ENCODE measurements at regions not wholly inside any gene's neighbourhood (a gene's known extent, or its start where the extent isn't known, plus 50 kb on each side); places are given as distances from the start of the nearest gene placed in this dataset.

- POLR2A ChIA-PET = no interaction called here
- H3K27ac ChIP-seq (ENCODE audit: low read length) = no peak overlapping the region
These were observed 256.3 kb downstream of the CDH10 start for GRCh38 chr5:24388448-24388847.

GRCh38 chr5:24389968-24390367 lies 254.8 kb downstream of the CDH10 start:
- H3K27ac Mint-ChIP-seq = no peak overlapping the region
- ATAC-seq (replicated peaks in 1 of 4) = no peak
- no peaks in the 10 kb centered on the region for H3K36me3 ChIP-seq (ENCODE audit: control insufficient read depth in 2 of 2, extremely low read depth in 1 of 2, insufficient read depth in 1 of 2, low read length in 1 of 2)
- no peak overlapping the region for H3K4me3 Mint-ChIP-seq
- no peaks in the 10 kb centered on the region for H3K4me1 ChIP-seq (ENCODE audit: control insufficient read depth in 1 of 2, extremely low read depth in 1 of 2, insufficient read depth in 2 of 2, low read length in 2 of 2)
- H3K9me3 ChIP-seq = peaks cover 2% of the 10 kb centered on the region
- no peaks in the 10 kb centered on the region for H3K36me3 Mint-ChIP-seq
- ChIA-PET POLR2A (no interaction called here), CTCF (no interaction called here)
- no peaks in the 10 kb centered on the region for H3K27me3 ChIP-seq (replicated peaks in 1 of 2; ENCODE audit: control insufficient read depth in 2 of 2, extremely low read depth in 1 of 2, insufficient read depth in 2 of 2, low read length in 1 of 2)
- H3K9me3 Mint-ChIP-seq = peaks cover 0 to 27% (median 12%) of the 10 kb centered on the region in 3 donors
- H3K4me3 ChIP-seq (ENCODE audit: control insufficient read depth in 1 of 2, extremely low read depth in 1 of 2, low read length in 1 of 2) = no peak overlapping the region
- no peak for DNase-seq
- H3K4me1 Mint-ChIP-seq = no peaks in the 10 kb centered on the region
- 67% methylated on average over 2 of the region's 4 CpGs for WGBS (ENCODE audit: insufficient coverage)
- H3K27ac ChIP-seq (ENCODE audit: low read length) = no peak overlapping the region
- no peaks in the 10 kb centered on the region for H3K27me3 Mint-ChIP-seq

More at GRCh38 chr5:24388448-24388847, 256.3 kb downstream of the CDH10 start:
- Mint-ChIP-seq H3K4me1 (no peaks in the 10 kb centered on the region), H3K27me3 (no peaks in the 10 kb centered on the region), H3K27ac (no peak overlapping the region), H3K36me3 (no peaks in the 10 kb centered on the region), H3K9me3 (peaks cover 0 to 18% (median 14%) of the 10 kb centered on the region in 3 donors), H3K4me3 (no peak overlapping the region)
- CTCF ChIA-PET = no interaction called here
- Histone ChIP-seq H3K4me3 (ENCODE audit: control insufficient read depth in 1 of 2, extremely low read depth in 1 of 2, low read length in 1 of 2) (no peak overlapping the region), H3K9me3 (peaks cover 2% of the 10 kb centered on the region), H3K4me1 (ENCODE audit: control insufficient read depth in 1 of 2, extremely low read depth in 1 of 2, insufficient read depth in 2 of 2, low read length in 2 of 2) (no peaks in the 10 kb centered on the region), H3K36me3 (ENCODE audit: control insufficient read depth in 2 of 2, extremely low read depth in 1 of 2, insufficient read depth in 1 of 2, low read length in 1 of 2) (no peaks in the 10 kb centered on the region), H3K27me3 (replicated peaks in 1 of 2; ENCODE audit: control insufficient read depth in 2 of 2, extremely low read depth in 1 of 2, insufficient read depth in 2 of 2, low read length in 1 of 2) (no peaks in the 10 kb centered on the region)
- 71% methylated on average over 5 of the region's 5 CpGs for WGBS (ENCODE audit: insufficient coverage)
- DNase-seq (no peak), ATAC-seq (replicated peaks in 1 of 4) (no peak)

GRCh38 chr5:24391816-24392215 lies 253.0 kb downstream of the CDH10 start:
- H3K27ac Mint-ChIP-seq = no peak overlapping the region
- H3K27ac ChIP-seq (ENCODE audit: low read length) = no peak overlapping the region
- ChIA-PET POLR2A (no interaction called here), CTCF (no interaction called here)
- ATAC-seq (replicated peaks in 1 of 4) (no peak), DNase-seq (no peak)
- no peaks in the 10 kb centered on the region for H3K36me3 Mint-ChIP-seq
- no peaks in the 10 kb centered on the region for H3K36me3 ChIP-seq (ENCODE audit: control insufficient read depth in 2 of 2, extremely low read depth in 1 of 2, insufficient read depth in 1 of 2, low read length in 1 of 2)
- no peaks in the 10 kb centered on the region for H3K27me3 ChIP-seq (replicated peaks in 1 of 2; ENCODE audit: control insufficient read depth in 2 of 2, extremely low read depth in 1 of 2, insufficient read depth in 2 of 2, low read length in 1 of 2)
- H3K4me3 ChIP-seq (ENCODE audit: control insufficient read depth in 1 of 2, extremely low read depth in 1 of 2, low read length in 1 of 2) = no peak overlapping the region
- peaks cover 3 to 31% (median 11%) of the 10 kb centered on the region in 3 donors for H3K9me3 Mint-ChIP-seq
- H3K4me3 Mint-ChIP-seq = no peak overlapping the region
- no peaks in the 10 kb centered on the region for H3K4me1 ChIP-seq (ENCODE audit: control insufficient read depth in 1 of 2, extremely low read depth in 1 of 2, insufficient read depth in 2 of 2, low read length in 2 of 2)
- no peaks in the 10 kb centered on the region for H3K4me1 Mint-ChIP-seq
- peaks cover 2% of the 10 kb centered on the region for H3K9me3 ChIP-seq
- H3K27me3 Mint-ChIP-seq = no peaks in the 10 kb centered on the region
- WGBS (ENCODE audit: insufficient coverage) = 80% methylated on average over 5 of the region's 7 CpGs

- POLR2A ChIA-PET = no interaction called here
- Histone ChIP-seq H3K4me1 (ENCODE audit: control insufficient read depth in 1 of 2, extremely low read depth in 1 of 2, insufficient read depth in 2 of 2, low read length in 2 of 2) (no peaks in the 10 kb centered on the region), H3K27me3 (replicated peaks in 1 of 2; ENCODE audit: control insufficient read depth in 2 of 2, extremely low read depth in 1 of 2, insufficient read depth in 2 of 2, low read length in 1 of 2) (no peaks in the 10 kb centered on the region), H3K9me3 (no peaks in the 10 kb centered on the region), H3K4me3 (ENCODE audit: control insufficient read depth in 1 of 2, extremely low read depth in 1 of 2, low read length in 1 of 2) (no peak overlapping the region), H3K27ac (ENCODE audit: low read length) (no peak overlapping the region), H3K36me3 (ENCODE audit: control insufficient read depth in 2 of 2, extremely low read depth in 1 of 2, insufficient read depth in 1 of 2, low read length in 1 of 2) (no peaks in the 10 kb centered on the region)
- Mint-ChIP-seq H3K4me3 (no peak overlapping the region), H3K27me3 (no peaks in the 10 kb centered on the region), H3K27ac (no peak overlapping the region), H3K4me1 (no peaks in the 10 kb centered on the region), H3K9me3 (peaks cover 21 to 52% (median 21%) of the 10 kb centered on the region in 3 donors), H3K36me3 (no peaks in the 10 kb centered on the region)
- CTCF ChIA-PET = no interaction called here
- no peak for ATAC-seq (replicated peaks in 1 of 4)
- WGBS (ENCODE audit: insufficient coverage) = 90% methylated on average over 3 of the region's 6 CpGs
- DNase-seq = no peak
These were observed 247.2 kb downstream of the CDH10 start for GRCh38 chr5:24397601-24398000.

GRCh38 chr5:24401773-24402172 lies 243.0 kb downstream of the CDH10 start:
- H3K27me3 ChIP-seq (replicated peaks in 1 of 2; ENCODE audit: control insufficient read depth in 2 of 2, extremely low read depth in 1 of 2, insufficient read depth in 2 of 2, low read length in 1 of 2) = no peaks in the 10 kb centered on the region
- H3K9me3 Mint-ChIP-seq = peaks cover 19 to 42% (median 23%) of the 10 kb centered on the region in 3 donors
- no peaks in the 10 kb centered on the region for H3K4me1 Mint-ChIP-seq
- WGBS (ENCODE audit: insufficient coverage) = 63% methylated on average over 2 of the region's 3 CpGs
- H3K36me3 ChIP-seq (ENCODE audit: control insufficient read depth in 2 of 2, extremely low read depth in 1 of 2, insufficient read depth in 1 of 2, low read length in 1 of 2) = no peaks in the 10 kb centered on the region
- no peak overlapping the region for H3K27ac ChIP-seq (ENCODE audit: low read length)
- DNase-seq (no peak), ATAC-seq (replicated peaks in 1 of 4) (no peak)
- no peaks in the 10 kb centered on the region for H3K27me3 Mint-ChIP-seq
- no peaks in the 10 kb centered on the region for H3K36me3 Mint-ChIP-seq
- ChIA-PET CTCF (no interaction called here), POLR2A (no interaction called here)
- no peaks in the 10 kb centered on the region for H3K9me3 ChIP-seq
- no peak overlapping the region for H3K4me3 ChIP-seq (ENCODE audit: control insufficient read depth in 1 of 2, extremely low read depth in 1 of 2, low read length in 1 of 2)
- H3K4me3 Mint-ChIP-seq = no peak overlapping the region
- H3K27ac Mint-ChIP-seq = no peak overlapping the region
- H3K4me1 ChIP-seq (ENCODE audit: control insufficient read depth in 1 of 2, extremely low read depth in 1 of 2, insufficient read depth in 2 of 2, low read length in 2 of 2) = no peaks in the 10 kb centered on the region

- ATAC-seq (replicated peaks in 1 of 4) = no peak
- Mint-ChIP-seq H3K4me1 (no peaks in the 10 kb centered on the region), H3K4me3 (no peak overlapping the region), H3K27me3 (no peaks in the 10 kb centered on the region), H3K27ac (no peak overlapping the region), H3K36me3 (no peaks in the 10 kb centered on the region), H3K9me3 (peaks cover 2 to 11% (median 8%) of the 10 kb centered on the region in 3 donors)
- ChIA-PET CTCF (no interaction called here), POLR2A (no interaction called here)
- WGBS (ENCODE audit: insufficient coverage) = 80% methylated on average over 1 of the region's 3 CpGs
- Histone ChIP-seq H3K27me3 (replicated peaks in 1 of 2; ENCODE audit: control insufficient read depth in 2 of 2, extremely low read depth in 1 of 2, insufficient read depth in 2 of 2, low read length in 1 of 2) (no peaks in the 10 kb centered on the region), H3K4me1 (ENCODE audit: control insufficient read depth in 1 of 2, extremely low read depth in 1 of 2, insufficient read depth in 2 of 2, low read length in 2 of 2) (no peaks in the 10 kb centered on the region), H3K9me3 (no peaks in the 10 kb centered on the region), H3K36me3 (ENCODE audit: control insufficient read depth in 2 of 2, extremely low read depth in 1 of 2, insufficient read depth in 1 of 2, low read length in 1 of 2) (no peaks in the 10 kb centered on the region), H3K27ac (ENCODE audit: low read length) (no peak overlapping the region), H3K4me3 (ENCODE audit: control insufficient read depth in 1 of 2, extremely low read depth in 1 of 2, low read length in 1 of 2) (no peak overlapping the region)
- DNase-seq = no peak
These were observed 237.3 kb downstream of the CDH10 start for GRCh38 chr5:24407466-24407865.

- Histone ChIP-seq H3K9me3 (no peaks in the 10 kb centered on the region), H3K4me1 (ENCODE audit: control insufficient read depth in 1 of 2, extremely low read depth in 1 of 2, insufficient read depth in 2 of 2, low read length in 2 of 2) (no peaks in the 10 kb centered on the region), H3K27me3 (replicated peaks in 1 of 2; ENCODE audit: control insufficient read depth in 2 of 2, extremely low read depth in 1 of 2, insufficient read depth in 2 of 2, low read length in 1 of 2) (no peaks in the 10 kb centered on the region), H3K36me3 (ENCODE audit: control insufficient read depth in 2 of 2, extremely low read depth in 1 of 2, insufficient read depth in 1 of 2, low read length in 1 of 2) (no peaks in the 10 kb centered on the region), H3K27ac (ENCODE audit: low read length) (no peak overlapping the region), H3K4me3 (ENCODE audit: control insufficient read depth in 1 of 2, extremely low read depth in 1 of 2, low read length in 1 of 2) (no peak overlapping the region)
- H3K27ac Mint-ChIP-seq = no peak overlapping the region
- H3K27me3 Mint-ChIP-seq = no peaks in the 10 kb centered on the region
- no peaks in the 10 kb centered on the region for H3K36me3 Mint-ChIP-seq
- 13% methylated on average over 1 of the region's 1 CpG for WGBS (ENCODE audit: insufficient coverage)
- peaks cover 4 to 20% (median 6%) of the 10 kb centered on the region in 3 donors for H3K9me3 Mint-ChIP-seq
- no peak overlapping the region for H3K4me3 Mint-ChIP-seq
- CTCF ChIA-PET = no interaction called here
- ATAC-seq (replicated peaks in 1 of 4) = no peak
- DNase-seq = no peak
- POLR2A ChIA-PET = no interaction called here
- no peaks in the 10 kb centered on the region for H3K4me1 Mint-ChIP-seq
These were observed 216.4 kb downstream of the CDH10 start for GRCh38 chr5:24428345-24428744.
